ENCODE measurements at regions not wholly inside any gene's neighbourhood (a gene's known extent, or its start where the extent isn't known, plus 50 kb on each side); places are given as distances from the start of the nearest gene placed in this dataset.

DNA sequence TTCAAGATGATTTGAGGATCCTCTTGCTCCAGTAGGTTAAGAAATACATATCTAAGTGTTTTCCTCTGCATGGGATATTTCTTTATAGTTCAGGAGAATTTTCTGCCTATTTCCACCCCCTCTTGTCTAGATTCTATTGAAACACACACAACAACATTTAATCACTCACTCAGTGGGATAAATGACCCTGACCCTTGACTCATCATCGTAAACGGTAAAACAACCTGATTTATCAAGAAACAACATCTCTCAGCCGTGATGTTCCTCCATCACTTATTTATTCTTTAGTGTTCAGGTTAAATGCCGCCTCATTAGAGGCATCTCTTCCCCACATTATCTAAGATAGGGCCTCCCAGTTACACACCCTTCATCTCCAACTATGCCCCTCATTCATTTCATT is 208.7 kb upstream of the FMN2 start:
- Histone ChIP-seq H3K9ac (ENCODE audit: low read length) (no peak overlapping the region), H3K27me3 (replicated peaks; ENCODE audit: insufficient read depth, low read length) (no peaks in the 10 kb centered on the region), H3K27ac (ENCODE audit: low read length) (no peak overlapping the region), H3F3A (ENCODE audit: insufficient read depth, low read length) (no peaks in the 10 kb centered on the region), H3K9me2 (replicated peaks; ENCODE audit: insufficient read depth, low read length) (no peaks in the 10 kb centered on the region), H3K4me2 (ENCODE audit: low read depth, low read length) (no peak overlapping the region), H2AFZ (ENCODE audit: low read length) (no peak overlapping the region), H3K4me1 (ENCODE audit: low read length) (no peaks in the 10 kb centered on the region), H3K9me3 (replicated peaks; ENCODE audit: insufficient read depth, low read length) (no peaks in the 10 kb centered on the region), H3K4me3 (ENCODE audit: low read length) (no peak overlapping the region), H3K36me3 (replicated peaks; ENCODE audit: insufficient read depth, low read length) (no peaks in the 10 kb centered on the region), H3K79me2 (ENCODE audit: low read length) (no peaks in the 10 kb centered on the region), H4K20me1 (ENCODE audit: insufficient read depth, low read length) (no peaks in the 10 kb centered on the region)
- DNase-seq = no peak
- TF ChIP-seq, protein P1, sequence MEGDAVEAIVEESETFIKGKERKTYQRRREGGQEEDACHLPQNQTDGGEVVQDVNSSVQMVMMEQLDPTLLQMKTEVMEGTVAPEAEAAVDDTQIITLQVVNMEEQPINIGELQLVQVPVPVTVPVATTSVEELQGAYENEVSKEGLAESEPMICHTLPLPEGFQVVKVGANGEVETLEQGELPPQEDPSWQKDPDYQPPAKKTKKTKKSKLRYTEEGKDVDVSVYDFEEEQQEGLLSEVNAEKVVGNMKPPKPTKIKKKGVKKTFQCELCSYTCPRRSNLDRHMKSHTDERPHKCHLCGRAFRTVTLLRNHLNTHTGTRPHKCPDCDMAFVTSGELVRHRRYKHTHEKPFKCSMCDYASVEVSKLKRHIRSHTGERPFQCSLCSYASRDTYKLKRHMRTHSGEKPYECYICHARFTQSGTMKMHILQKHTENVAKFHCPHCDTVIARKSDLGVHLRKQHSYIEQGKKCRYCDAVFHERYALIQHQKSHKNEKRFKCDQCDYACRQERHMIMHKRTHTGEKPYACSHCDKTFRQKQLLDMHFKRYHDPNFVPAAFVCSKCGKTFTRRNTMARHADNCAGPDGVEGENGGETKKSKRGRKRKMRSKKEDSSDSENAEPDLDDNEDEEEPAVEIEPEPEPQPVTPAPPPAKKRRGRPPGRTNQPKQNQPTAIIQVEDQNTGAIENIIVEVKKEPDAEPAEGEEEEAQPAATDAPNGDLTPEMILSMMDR (IDR thresholded peaks at IDR 0.05; ENCODE audit: low read length) = no peak
- TF ChIP-seq EZH2phosphoT487 (IDR thresholded peaks at IDR 0.05; ENCODE audit: low read length) (no peak), EZH2 (optimal IDR thresholded peaks at IDR 0.05; ENCODE audit: low read depth, low read length) (no peak)

DNA sequence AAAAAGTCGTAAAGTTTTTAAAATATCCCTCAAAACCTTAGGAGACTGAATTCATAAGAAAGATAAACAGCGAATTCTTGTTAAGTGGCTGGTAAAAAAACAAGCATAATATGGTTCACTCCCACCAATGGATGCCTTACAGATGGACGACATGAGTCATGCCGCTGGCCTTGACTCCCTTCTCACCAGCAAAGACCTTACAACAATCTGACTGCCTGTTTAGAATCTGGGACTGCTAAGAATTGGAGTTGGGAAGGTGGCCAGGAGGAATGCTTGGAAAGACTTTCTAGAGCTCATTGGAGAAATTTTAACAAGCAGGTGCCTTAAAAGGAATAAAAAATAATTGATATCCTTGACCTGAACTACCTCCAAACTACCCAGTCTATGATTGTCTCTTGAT is 206.9 kb upstream of the FMN2 start:
- DNase-seq = no peak
- Histone ChIP-seq H3K9me3 (replicated peaks; ENCODE audit: insufficient read depth, low read length) (no peaks in the 10 kb centered on the region), H3K4me3 (ENCODE audit: low read length) (no peak overlapping the region), H3F3A (ENCODE audit: insufficient read depth, low read length) (no peaks in the 10 kb centered on the region), H3K4me2 (ENCODE audit: low read depth, low read length) (no peak overlapping the region), H3K79me2 (ENCODE audit: low read length) (no peaks in the 10 kb centered on the region), H3K27ac (ENCODE audit: low read length) (no peak overlapping the region), H3K4me1 (ENCODE audit: low read length) (no peaks in the 10 kb centered on the region), H3K9ac (ENCODE audit: low read length) (no peak overlapping the region), H2AFZ (ENCODE audit: low read length) (no peak overlapping the region), H4K20me1 (ENCODE audit: insufficient read depth, low read length) (no peaks in the 10 kb centered on the region), H3K27me3 (replicated peaks; ENCODE audit: insufficient read depth, low read length) (no peaks in the 10 kb centered on the region), H3K9me2 (replicated peaks; ENCODE audit: insufficient read depth, low read length) (no peaks in the 10 kb centered on the region), H3K36me3 (replicated peaks; ENCODE audit: insufficient read depth, low read length) (no peaks in the 10 kb centered on the region)
- TF ChIP-seq EZH2phosphoT487 (IDR thresholded peaks at IDR 0.05; ENCODE audit: low read length) (no peak), EZH2 (optimal IDR thresholded peaks at IDR 0.05; ENCODE audit: low read depth, low read length) (no peak)
- TF ChIP-seq, protein P1 (IDR thresholded peaks at IDR 0.05; ENCODE audit: low read length) = no peak

DNA sequence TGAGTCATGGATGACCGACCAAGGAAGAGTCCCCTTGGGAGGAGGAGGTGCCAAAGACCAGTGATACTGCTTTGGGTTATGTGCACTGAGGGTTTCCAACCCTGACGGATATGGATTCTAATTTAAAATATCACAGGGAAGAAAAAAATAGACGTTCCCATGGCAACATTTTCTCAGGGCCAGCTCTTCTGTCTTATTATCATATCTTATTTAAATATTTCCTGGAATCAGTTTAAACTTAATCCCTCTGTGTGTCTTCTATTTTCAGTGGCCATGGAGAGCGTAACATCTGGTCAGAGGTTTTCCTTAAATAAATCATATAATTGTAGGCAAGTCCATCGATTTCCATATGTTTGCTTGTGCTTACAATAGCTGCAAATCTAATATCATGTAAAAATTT is 205.4 kb upstream of the FMN2 start:
- no peak overlapping the region for H3K27ac ChIP-seq (ENCODE audit: low read length)
- no peaks in the 10 kb centered on the region for H3K9me3 ChIP-seq (replicated peaks; ENCODE audit: insufficient read depth, low read length)
- no peak overlapping the region for H3K9ac ChIP-seq (ENCODE audit: low read length)
- H3K27me3 ChIP-seq (replicated peaks; ENCODE audit: insufficient read depth, low read length) = no peaks in the 10 kb centered on the region
- no peaks in the 10 kb centered on the region for H3K36me3 ChIP-seq (replicated peaks; ENCODE audit: insufficient read depth, low read length)
- H3F3A ChIP-seq (ENCODE audit: insufficient read depth, low read length) = no peaks in the 10 kb centered on the region
- no peaks in the 10 kb centered on the region for H4K20me1 ChIP-seq (ENCODE audit: insufficient read depth, low read length)
- no peak for TF ChIP-seq EZH2 (optimal IDR thresholded peaks at IDR 0.05; ENCODE audit: low read depth, low read length)
- TF ChIP-seq, protein P1 (IDR thresholded peaks at IDR 0.05; ENCODE audit: low read length) = no peak
- no peak for TF ChIP-seq EZH2phosphoT487 (IDR thresholded peaks at IDR 0.05; ENCODE audit: low read length)
- no peak overlapping the region for H3K4me3 ChIP-seq (ENCODE audit: low read length)
- DNase-seq = no peak
- H3K9me2 ChIP-seq (replicated peaks; ENCODE audit: insufficient read depth, low read length) = no peaks in the 10 kb centered on the region
- no peak overlapping the region for H3K4me2 ChIP-seq (ENCODE audit: low read depth, low read length)
- no peaks in the 10 kb centered on the region for H3K4me1 ChIP-seq (ENCODE audit: low read length)
- no peak overlapping the region for H2AFZ ChIP-seq (ENCODE audit: low read length)
- no peaks in the 10 kb centered on the region for H3K79me2 ChIP-seq (ENCODE audit: low read length)
